K562 (cell line): ENCODE measurements at regions not wholly inside any gene's neighbourhood (a gene's known extent, or its start where the extent isn't known, plus 50 kb on each side); places are given as distances from the start of the nearest gene placed in this dataset.

Experiments used
- RBM25 ChIP-seq: fragments of 200-400 bp; formaldehyde crosslinking; IDR thresholded peaks from 2 replicates; pipeline ENCODE4 v1.6.1; 2018; ENCODE audit warnings: low read length, low read depth, moderate library complexity; ENCODE audit not compliant: severe bottlenecking
- TRIM28 ChIP-seq: fragments of 450-650 bp; IDR thresholded peaks from 2 replicates; pipeline ENCODE4 v1.6.1; 2017
- TF ChIP-seq, protein P1 (sequence below), 3 experiments: fragments of 200-800 bp in 1 of 3; fragments of 250-450 bp in 1 of 3; fragments of 450-650 bp in 1 of 3; sonication (Bioruptor Pico) in 1 of 3; sonication (Bioruptor generic) in 1 of 3; formaldehyde crosslinking in 1 of 3; IDR thresholded peaks; 2 replicates each; pipeline versions ENCODE4 v1.6.1 to v1.8.0; 2016 to 2022; ENCODE audit warnings: mild to moderate bottlenecking in 2 of 3, missing genetic modification characterization in 2 of 3, missing compliant biosample characterization in 1 of 3, moderate library complexity in 1 of 3
- TF ChIP-seq, protein P2 (sequence below): IDR thresholded peaks from 3 replicates; pipeline ENCODE4 v1.6.1; 2011; ENCODE audit warnings: borderline replicate concordance, mild to moderate bottlenecking, moderate library complexity; ENCODE audit not compliant: insufficient read length; ENCODE audit errors: extremely low read depth
- TF ChIP-seq, protein P3 (sequence below): fragments of 450-650 bp; IDR thresholded peaks from 2 replicates; pipeline ENCODE4 v1.6.1; 2017; ENCODE audit warnings: antibody characterized with exemption, mild to moderate bottlenecking

DNA sequence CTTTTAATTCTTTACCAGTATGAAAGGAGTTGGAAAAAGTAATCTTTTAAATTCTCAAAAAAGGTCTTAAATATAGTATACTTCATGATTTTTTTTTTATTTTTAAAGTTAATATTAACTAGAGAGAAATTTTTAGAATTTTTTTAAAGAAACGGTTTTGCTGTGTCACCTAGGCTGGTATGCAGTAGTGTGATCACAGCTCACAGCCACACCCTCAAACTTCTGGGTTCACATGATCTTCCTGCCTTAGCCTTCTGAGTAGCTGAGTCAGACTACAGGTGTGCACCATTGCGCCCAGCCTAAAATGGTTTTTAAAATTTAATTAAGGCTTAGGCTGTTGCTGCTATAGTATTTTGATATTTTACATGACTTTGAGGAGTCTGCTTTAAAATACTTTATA, 52.4 kb downstream of the TLCD4 start (continued):
- TF ChIP-seq, protein P1, sequence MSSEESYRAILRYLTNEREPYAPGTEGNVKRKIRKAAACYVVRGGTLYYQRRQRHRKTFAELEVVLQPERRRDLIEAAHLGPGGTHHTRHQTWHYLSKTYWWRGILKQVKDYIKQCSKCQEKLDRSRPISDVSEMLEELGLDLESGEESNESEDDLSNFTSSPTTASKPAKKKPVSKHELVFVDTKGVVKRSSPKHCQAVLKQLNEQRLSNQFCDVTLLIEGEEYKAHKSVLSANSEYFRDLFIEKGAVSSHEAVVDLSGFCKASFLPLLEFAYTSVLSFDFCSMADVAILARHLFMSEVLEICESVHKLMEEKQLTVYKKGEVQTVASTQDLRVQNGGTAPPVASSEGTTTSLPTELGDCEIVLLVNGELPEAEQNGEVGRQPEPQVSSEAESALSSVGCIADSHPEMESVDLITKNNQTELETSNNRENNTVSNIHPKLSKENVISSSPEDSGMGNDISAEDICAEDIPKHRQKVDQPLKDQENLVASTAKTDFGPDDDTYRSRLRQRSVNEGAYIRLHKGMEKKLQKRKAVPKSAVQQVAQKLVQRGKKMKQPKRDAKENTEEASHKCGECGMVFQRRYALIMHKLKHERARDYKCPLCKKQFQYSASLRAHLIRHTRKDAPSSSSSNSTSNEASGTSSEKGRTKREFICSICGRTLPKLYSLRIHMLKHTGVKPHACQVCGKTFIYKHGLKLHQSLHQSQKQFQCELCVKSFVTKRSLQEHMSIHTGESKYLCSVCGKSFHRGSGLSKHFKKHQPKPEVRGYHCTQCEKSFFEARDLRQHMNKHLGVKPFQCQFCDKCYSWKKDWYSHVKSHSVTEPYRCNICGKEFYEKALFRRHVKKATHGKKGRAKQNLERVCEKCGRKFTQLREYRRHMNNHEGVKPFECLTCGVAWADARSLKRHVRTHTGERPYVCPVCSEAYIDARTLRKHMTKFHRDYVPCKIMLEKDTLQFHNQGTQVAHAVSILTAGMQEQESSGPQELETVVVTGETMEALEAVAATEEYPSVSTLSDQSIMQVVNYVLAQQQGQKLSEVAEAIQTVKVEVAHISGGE (CRISPR knock-in tag; IDR thresholded peaks at IDR 0.05): 0 out of 6 replicates have a peak, but pooled peaks of 1 of the 3 experiments have one; percentile 51
- TF ChIP-seq RBM25 (no peak), TRIM28 (no peak)
- TF ChIP-seq, protein P2, sequence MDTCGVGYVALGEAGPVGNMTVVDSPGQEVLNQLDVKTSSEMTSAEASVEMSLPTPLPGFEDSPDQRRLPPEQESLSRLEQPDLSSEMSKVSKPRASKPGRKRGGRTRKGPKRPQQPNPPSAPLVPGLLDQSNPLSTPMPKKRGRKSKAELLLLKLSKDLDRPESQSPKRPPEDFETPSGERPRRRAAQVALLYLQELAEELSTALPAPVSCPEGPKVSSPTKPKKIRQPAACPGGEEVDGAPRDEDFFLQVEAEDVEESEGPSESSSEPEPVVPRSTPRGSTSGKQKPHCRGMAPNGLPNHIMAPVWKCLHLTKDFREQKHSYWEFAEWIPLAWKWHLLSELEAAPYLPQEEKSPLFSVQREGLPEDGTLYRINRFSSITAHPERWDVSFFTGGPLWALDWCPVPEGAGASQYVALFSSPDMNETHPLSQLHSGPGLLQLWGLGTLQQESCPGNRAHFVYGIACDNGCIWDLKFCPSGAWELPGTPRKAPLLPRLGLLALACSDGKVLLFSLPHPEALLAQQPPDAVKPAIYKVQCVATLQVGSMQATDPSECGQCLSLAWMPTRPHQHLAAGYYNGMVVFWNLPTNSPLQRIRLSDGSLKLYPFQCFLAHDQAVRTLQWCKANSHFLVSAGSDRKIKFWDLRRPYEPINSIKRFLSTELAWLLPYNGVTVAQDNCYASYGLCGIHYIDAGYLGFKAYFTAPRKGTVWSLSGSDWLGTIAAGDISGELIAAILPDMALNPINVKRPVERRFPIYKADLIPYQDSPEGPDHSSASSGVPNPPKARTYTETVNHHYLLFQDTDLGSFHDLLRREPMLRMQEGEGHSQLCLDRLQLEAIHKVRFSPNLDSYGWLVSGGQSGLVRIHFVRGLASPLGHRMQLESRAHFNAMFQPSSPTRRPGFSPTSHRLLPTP: no peak
- TF ChIP-seq, protein P3, sequence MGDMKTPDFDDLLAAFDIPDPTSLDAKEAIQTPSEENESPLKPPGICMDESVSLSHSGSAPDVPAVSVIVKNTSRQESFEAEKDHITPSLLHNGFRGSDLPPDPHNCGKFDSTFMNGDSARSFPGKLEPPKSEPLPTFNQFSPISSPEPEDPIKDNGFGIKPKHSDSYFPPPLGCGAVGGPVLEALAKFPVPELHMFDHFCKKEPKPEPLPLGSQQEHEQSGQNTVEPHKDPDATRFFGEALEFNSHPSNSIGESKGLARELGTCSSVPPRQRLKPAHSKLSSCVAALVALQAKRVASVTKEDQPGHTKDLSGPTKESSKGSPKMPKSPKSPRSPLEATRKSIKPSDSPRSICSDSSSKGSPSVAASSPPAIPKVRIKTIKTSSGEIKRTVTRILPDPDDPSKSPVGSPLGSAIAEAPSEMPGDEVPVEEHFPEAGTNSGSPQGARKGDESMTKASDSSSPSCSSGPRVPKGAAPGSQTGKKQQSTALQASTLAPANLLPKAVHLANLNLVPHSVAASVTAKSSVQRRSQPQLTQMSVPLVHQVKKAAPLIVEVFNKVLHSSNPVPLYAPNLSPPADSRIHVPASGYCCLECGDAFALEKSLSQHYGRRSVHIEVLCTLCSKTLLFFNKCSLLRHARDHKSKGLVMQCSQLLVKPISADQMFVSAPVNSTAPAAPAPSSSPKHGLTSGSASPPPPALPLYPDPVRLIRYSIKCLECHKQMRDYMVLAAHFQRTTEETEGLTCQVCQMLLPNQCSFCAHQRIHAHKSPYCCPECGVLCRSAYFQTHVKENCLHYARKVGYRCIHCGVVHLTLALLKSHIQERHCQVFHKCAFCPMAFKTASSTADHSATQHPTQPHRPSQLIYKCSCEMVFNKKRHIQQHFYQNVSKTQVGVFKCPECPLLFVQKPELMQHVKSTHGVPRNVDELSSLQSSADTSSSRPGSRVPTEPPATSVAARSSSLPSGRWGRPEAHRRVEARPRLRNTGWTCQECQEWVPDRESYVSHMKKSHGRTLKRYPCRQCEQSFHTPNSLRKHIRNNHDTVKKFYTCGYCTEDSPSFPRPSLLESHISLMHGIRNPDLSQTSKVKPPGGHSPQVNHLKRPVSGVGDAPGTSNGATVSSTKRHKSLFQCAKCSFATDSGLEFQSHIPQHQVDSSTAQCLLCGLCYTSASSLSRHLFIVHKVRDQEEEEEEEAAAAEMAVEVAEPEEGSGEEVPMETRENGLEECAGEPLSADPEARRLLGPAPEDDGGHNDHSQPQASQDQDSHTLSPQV: peak; percentile 12; the same call in 1 of the 2 replicates
